ENCODE measurements at regions not wholly inside any gene's neighbourhood (a gene's known extent, or its start where the extent isn't known, plus 50 kb on each side); places are given as distances from the start of the nearest gene placed in this dataset.

GRCh38 chr21:19523061-19523460 lies 1119.5 kb upstream of the TMPRSS15 start:
- TF ChIP-seq CTCF (IDR thresholded peaks at IDR 0.05) (no peak), POLR2AphosphoS5 (IDR thresholded peaks at IDR 0.05; ENCODE audit: low read depth, low read length) (no peak), TCF7L2 (IDR thresholded peaks at IDR 0.05; ENCODE audit: low read depth, low read length) (no peak), SIN3A (IDR thresholded peaks at IDR 0.05; ENCODE audit: borderline replicate concordance, insufficient read depth, low read depth, low read length) (no peak), REST (IDR thresholded peaks at IDR 0.05; ENCODE audit: insufficient read depth in 1 of 2, low read depth in 2 of 2, low read length in 1 of 2) (no peak)
